ENCODE measurements at regions not wholly inside any gene's neighbourhood (a gene's known extent, or its start where the extent isn't known, plus 50 kb on each side); places are given as distances from the start of the nearest gene placed in this dataset.

DNA sequence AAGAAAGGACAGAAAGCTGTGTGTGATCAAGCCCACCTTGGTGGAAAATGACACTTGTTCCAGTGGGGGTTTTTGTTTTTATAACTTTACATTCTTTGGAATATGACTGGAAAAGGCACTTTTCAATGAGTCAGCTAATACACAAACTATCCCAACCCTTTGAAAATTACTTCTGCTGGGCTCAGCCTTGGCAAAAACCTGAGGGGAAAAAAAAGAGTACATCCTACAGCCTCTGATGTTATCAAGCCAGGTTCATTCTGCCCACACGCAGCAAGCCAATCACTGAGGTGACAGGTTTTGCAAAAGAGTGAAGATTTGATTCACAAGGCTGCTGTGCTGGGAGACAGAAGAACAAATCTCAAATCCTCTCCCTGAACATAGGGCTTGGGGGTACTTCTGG, 484.5 kb upstream of the ERCC4 start:
- H3K9ac ChIP-seq (ENCODE audit: extremely low read depth, insufficient read length, low read length): no peak overlapping the region
- H3K9me3 ChIP-seq (ENCODE audit: control insufficient read depth, low read depth, low read length): no peaks in the 10 kb centered on the region
- H2AK5ac ChIP-seq (ENCODE audit: insufficient read length, low read length): no peak overlapping the region
- no peak overlapping the region for H3K4ac ChIP-seq (ENCODE audit: low read depth, low read length)
- no peak overlapping the region for H4K91ac ChIP-seq (ENCODE audit: insufficient read length, low read depth, low read length)
- H3K27ac ChIP-seq (ENCODE audit: insufficient read length, low read depth, low read length): no peak overlapping the region
- Mint-ChIP-seq H3K36me3 (ENCODE audit: insufficient read depth in 1 of 3, low read depth in 3 of 3) (peaks cover 0 to 1% (median 0%) of the 10 kb centered on the region in 3 experiments; a peak in 4 of 7 replicates), H3K4me3 (no peak overlapping the region), H3K27me3 (ENCODE audit: low read depth) (no peaks in the 10 kb centered on the region), H3K27ac (no peak overlapping the region), H3K4me1 (peaks cover 27 to 38% of the 10 kb centered on the region in 2 experiments), H3K9me3 (peaks cover 0 to 5% of the 10 kb centered on the region in 2 experiments)
- H3K4me1 ChIP-seq (ENCODE audit: insufficient read depth, low read length): peaks cover 3% of the 10 kb centered on the region; the same call in 1 of the 2 replicates
- H3K27me3 ChIP-seq (ENCODE audit: insufficient read depth, low read length): no peaks in the 10 kb centered on the region
- H4K8ac ChIP-seq (replicated peaks; ENCODE audit: insufficient read length, low read depth, low read length): no peak overlapping the region
- H2BK120ac ChIP-seq (ENCODE audit: low read depth, low read length, poor library complexity, severe bottlenecking): no peak overlapping the region
- no CpG with 5 or more reads among the region's 1 CpG for WGBS (ENCODE audit: extremely low coverage, insufficient read length, low lambda C conversion rate)
- H3K23me2 ChIP-seq (ENCODE audit: insufficient read length, low read depth, low read length, poor library complexity, severe bottlenecking): no peaks in the 10 kb centered on the region
- no peak overlapping the region for H2BK20ac ChIP-seq (ENCODE audit: low read depth, low read length, poor library complexity, severe bottlenecking)
- H3K4me2 ChIP-seq (ENCODE audit: insufficient read depth, insufficient read length, low read length): no peak overlapping the region
- no peak for DNase-seq
- no peaks in the 10 kb centered on the region for H4K20me1 ChIP-seq (ENCODE audit: control insufficient read depth, insufficient read depth, insufficient read length)
- no peak overlapping the region for H3K56ac ChIP-seq (ENCODE audit: insufficient read length, low read depth, low read length)
- H2BK12ac ChIP-seq (ENCODE audit: insufficient read length, low read depth, low read length): no peak overlapping the region
- no peaks in the 10 kb centered on the region for H3K79me2 ChIP-seq (ENCODE audit: insufficient read depth, low read length)
- H3K23ac ChIP-seq (ENCODE audit: insufficient read length, low read depth, low read length): no peak overlapping the region
- H4K5ac ChIP-seq (ENCODE audit: insufficient read length, low read depth, low read length): no peak overlapping the region
- H3T11ph ChIP-seq (ENCODE audit: low read length): no peak overlapping the region
- no peak overlapping the region for H3K14ac ChIP-seq (ENCODE audit: insufficient read depth, low read length)
- no peak overlapping the region for H2BK5ac ChIP-seq (ENCODE audit: insufficient read length, low read length)
- no peak overlapping the region for H2AFZ ChIP-seq (ENCODE audit: low read length)
- H3K79me1 ChIP-seq (ENCODE audit: insufficient read depth, low read depth, low read length, poor library complexity, severe bottlenecking): no peaks in the 10 kb centered on the region
- TF ChIP-seq, protein P1, sequence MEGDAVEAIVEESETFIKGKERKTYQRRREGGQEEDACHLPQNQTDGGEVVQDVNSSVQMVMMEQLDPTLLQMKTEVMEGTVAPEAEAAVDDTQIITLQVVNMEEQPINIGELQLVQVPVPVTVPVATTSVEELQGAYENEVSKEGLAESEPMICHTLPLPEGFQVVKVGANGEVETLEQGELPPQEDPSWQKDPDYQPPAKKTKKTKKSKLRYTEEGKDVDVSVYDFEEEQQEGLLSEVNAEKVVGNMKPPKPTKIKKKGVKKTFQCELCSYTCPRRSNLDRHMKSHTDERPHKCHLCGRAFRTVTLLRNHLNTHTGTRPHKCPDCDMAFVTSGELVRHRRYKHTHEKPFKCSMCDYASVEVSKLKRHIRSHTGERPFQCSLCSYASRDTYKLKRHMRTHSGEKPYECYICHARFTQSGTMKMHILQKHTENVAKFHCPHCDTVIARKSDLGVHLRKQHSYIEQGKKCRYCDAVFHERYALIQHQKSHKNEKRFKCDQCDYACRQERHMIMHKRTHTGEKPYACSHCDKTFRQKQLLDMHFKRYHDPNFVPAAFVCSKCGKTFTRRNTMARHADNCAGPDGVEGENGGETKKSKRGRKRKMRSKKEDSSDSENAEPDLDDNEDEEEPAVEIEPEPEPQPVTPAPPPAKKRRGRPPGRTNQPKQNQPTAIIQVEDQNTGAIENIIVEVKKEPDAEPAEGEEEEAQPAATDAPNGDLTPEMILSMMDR (conservative IDR thresholded peaks at IDR 0.05): no peak
- no peak overlapping the region for H2BK15ac ChIP-seq (ENCODE audit: low read depth, low read length)
- no peak overlapping the region for H3K18ac ChIP-seq (ENCODE audit: insufficient read length, low read depth, low read length)
